Heart right ventricle (tissue), 16 donors: ENCODE measurements at regions not wholly inside any gene's neighbourhood (a gene's known extent, or its start where the extent isn't known, plus 50 kb on each side); places are given as distances from the start of the nearest gene placed in this dataset.

Source experiments
- ATAC-seq, 8 donors: fragments of 200-7000 bp; cut with Tn5 transposase; one replicate each; pipeline ENCODE4 v1.9.1; 2020; ENCODE audit warnings: mild to moderate bottlenecking in 8 of 8, moderate library complexity in 8 of 8, moderate number of reproducible peaks in 1 of 8
- DNase-seq, 2 donors: peaks; one replicate each; pipeline ENCODE4 v3.0.0-alpha.2; 2020
- H3K27ac ChIP-seq, 10 donors: fragments of 200-600 bp; sonication (generic) in 2 of 10; one replicate each; pipeline versions ENCODE4 v1.5.0 to v1.8.0; 2020 to 2022; ENCODE audit warnings: mild to moderate bottlenecking in 3 of 10
- H3K27me3 ChIP-seq, 7 donors: fragments of 200-600 bp; one replicate each; pipeline ENCODE4 v1.8.0; 2021 to 2022; ENCODE audit warnings: mild to moderate bottlenecking in 2 of 7
- H3K36me3 ChIP-seq, 9 donors: fragments of 200-600 bp; sonication (generic) in 1 of 9; one replicate each; pipeline versions ENCODE4 v1.5.0 to v1.8.0; 2020 to 2022; ENCODE audit warnings: mild to moderate bottlenecking in 2 of 9
- H3K4me1 ChIP-seq, 9 donors: fragments of 200-600 bp; sonication (generic) in 1 of 9; one replicate each; pipeline versions ENCODE4 v1.5.0 to v1.8.0; 2020 to 2022; ENCODE audit warnings: mild to moderate bottlenecking in 4 of 9
- H3K4me3 ChIP-seq, 10 donors: fragments of 200-600 bp; sonication (generic) in 2 of 10; one replicate each; pipeline versions ENCODE4 v1.5.0 to v1.8.0; 2020 to 2022; ENCODE audit warnings: mild to moderate bottlenecking in 7 of 10, moderate library complexity in 2 of 10
- H3K9me3 ChIP-seq, 11 donors: fragments of 200-600 bp in 10 of 11; sonication (generic) in 2 of 11; one replicate each; pipeline versions ENCODE4 v1.5.0 to v1.8.0; 2013 to 2022; ENCODE audit warnings: mild to moderate bottlenecking in 2 of 11, control low read depth in 1 of 11, moderate library complexity in 1 of 11
- WGBS, 2 donors: extraction: QIAGEN DNeasy Blood & Tissue Kit; methylation state at CpG; one replicate each; pipeline ENCODE4 v1.1.7; 2013; ENCODE audit warnings: inconsistent platforms in 1 of 2; 5-methylcytosine and 5-hydroxymethylcytosine counted together
- intact Hi-C, 10 donors: fragments of 100-400 bp; cut with DNase I; formaldehyde crosslinking; loops; one replicate each; pipeline versions ENCODE4 v1.11.1 to v1.14.2; 2022
- TF ChIP-seq, protein P1 (sequence below), 9 donors: fragments of 200-600 bp; sonication (generic) in 2 of 9; IDR thresholded peaks; one replicate each; pipeline versions ENCODE4 v1.5.0 to v1.8.0; 2021 to 2022; ENCODE audit warnings: antibody characterized with exemption in 9 of 9, mild to moderate bottlenecking in 5 of 9, moderate library complexity in 1 of 9
- donor health status: Arrhythmogenic right ventricular cardiomyopathy.
- donor health status: ischemic (EF 13 %, LVEDD 7.1; RV severe dilation, severe dysfunction).
- donor health status: healthy with polysubstance abuse.
- donor health status: DM: no; HTN: yes; CAD: no.
- donor health status: DM: no; HTN: no; CAD: no.
- donor health status: ischemic (EF 25% LVEDD 6.9; RV normal size, moderate dysfunction).
- donor health status: ischemic (EF 25% LVEDD 5.7; RV mildly dilated, moderate dysfunction).
- donor health status: healthy.
- donor health status: DM: yes; HTN: yes; CAD: no.
- donor health status: Ischemic cardiomyopathy.
- donor health status: ischemic (EF 35%, LVEDD 5.7; RV mildly dilated, moderate dysfunction).
- donor health status: nonischemic (EF 11% LVEDD 7.7; RV severe dilation, severe dysfunction).
- donor health status: DM: yes; HTN: yes; CAD: no.
- donor health status: PGD.
- donor health status: ischemic (EF 29% LVEDD 5.4; RV normal size, mild dysfunction).
- donor health status: nonischemic (EF 23%, LVEDD 6.1; RV moderate dilation, normal function).

DNA sequence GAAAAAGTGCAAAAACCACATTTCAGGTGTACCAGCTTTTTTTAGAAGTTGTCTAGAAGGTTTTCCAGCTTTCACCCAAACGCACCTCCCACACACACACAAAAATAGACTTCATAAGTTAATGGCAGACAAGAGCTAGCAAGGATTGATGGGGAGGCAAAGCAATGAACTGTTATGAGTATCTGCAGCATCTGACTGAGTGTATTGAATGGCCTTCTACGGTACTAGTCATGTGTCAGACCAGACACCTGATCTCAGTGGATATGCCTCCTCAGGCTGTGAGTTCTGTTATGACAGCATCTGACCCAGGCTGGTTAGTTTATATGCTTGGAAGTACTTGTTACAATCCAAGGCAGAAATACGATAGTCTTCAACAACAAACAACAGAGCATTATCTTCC lies 406.1 kb upstream of the AUTS2 start:
- DNase-seq: no peak
- 88 to 91% methylated on average over 3 of the region's 3 CpGs for WGBS, 2 donors
- H3K27ac ChIP-seq: no peak overlapping the region
- H3K36me3 ChIP-seq: no peaks in the 10 kb centered on the region
- H3K9me3 ChIP-seq: peaks cover 0 to 20% (median 3%) of the 10 kb centered on the region in 11 donors
- H3K27me3 ChIP-seq: no peaks in the 10 kb centered on the region
- peaks cover 0 to 5% (median 0%) of the 10 kb centered on the region in 9 donors for H3K4me1 ChIP-seq
- no peak for ATAC-seq
- TF ChIP-seq, protein P1, sequence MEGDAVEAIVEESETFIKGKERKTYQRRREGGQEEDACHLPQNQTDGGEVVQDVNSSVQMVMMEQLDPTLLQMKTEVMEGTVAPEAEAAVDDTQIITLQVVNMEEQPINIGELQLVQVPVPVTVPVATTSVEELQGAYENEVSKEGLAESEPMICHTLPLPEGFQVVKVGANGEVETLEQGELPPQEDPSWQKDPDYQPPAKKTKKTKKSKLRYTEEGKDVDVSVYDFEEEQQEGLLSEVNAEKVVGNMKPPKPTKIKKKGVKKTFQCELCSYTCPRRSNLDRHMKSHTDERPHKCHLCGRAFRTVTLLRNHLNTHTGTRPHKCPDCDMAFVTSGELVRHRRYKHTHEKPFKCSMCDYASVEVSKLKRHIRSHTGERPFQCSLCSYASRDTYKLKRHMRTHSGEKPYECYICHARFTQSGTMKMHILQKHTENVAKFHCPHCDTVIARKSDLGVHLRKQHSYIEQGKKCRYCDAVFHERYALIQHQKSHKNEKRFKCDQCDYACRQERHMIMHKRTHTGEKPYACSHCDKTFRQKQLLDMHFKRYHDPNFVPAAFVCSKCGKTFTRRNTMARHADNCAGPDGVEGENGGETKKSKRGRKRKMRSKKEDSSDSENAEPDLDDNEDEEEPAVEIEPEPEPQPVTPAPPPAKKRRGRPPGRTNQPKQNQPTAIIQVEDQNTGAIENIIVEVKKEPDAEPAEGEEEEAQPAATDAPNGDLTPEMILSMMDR (IDR thresholded peaks at IDR 0.05): no peak
- intact Hi-C loops: loop anchor here in 1 of 10 donors (2.0 kb wide), 1 partner anchor 623 kb away; no protein-coding TSS in a partner anchor
- no peak overlapping the region for H3K4me3 ChIP-seq

DNA sequence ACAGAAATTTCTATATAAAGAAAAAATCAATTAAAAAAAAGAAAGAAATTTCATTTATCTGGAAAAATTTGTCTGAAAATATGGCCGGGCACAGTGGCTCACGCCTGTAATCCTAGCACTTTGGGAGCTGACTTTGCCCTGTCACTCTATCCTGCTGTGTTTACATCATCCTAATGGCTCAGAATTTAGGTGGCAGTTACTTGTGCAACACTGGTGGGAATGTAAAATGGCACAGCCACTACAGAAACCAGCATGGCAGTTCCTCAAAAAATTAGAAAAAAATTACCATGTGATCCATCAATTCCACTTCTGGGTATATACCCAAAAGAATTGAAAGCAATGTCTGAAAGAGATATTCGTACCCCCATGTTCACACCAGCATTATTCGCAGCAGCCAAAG lies 405.2 kb upstream of the AUTS2 start:
- Histone ChIP-seq H3K27me3 (no peaks in the 10 kb centered on the region), H3K4me1 (peaks cover 0 to 5% (median 0%) of the 10 kb centered on the region in 9 donors), H3K27ac (no peak overlapping the region), H3K4me3 (no peak overlapping the region), H3K36me3 (no peaks in the 10 kb centered on the region), H3K9me3 (peaks cover 0 to 23% (median 3%) of the 10 kb centered on the region in 11 donors)
- intact Hi-C loops: loop anchor here in 1 of 10 donors (2.0 kb wide), 1 partner anchor 622 kb away; no protein-coding TSS in a partner anchor
- TF ChIP-seq, protein P1 (IDR thresholded peaks at IDR 0.05): no peak
- 96 to 97% methylated on average over 4 of the region's 4 CpGs for WGBS, 2 donors
- ATAC-seq (no peak), DNase-seq (no peak)

DNA sequence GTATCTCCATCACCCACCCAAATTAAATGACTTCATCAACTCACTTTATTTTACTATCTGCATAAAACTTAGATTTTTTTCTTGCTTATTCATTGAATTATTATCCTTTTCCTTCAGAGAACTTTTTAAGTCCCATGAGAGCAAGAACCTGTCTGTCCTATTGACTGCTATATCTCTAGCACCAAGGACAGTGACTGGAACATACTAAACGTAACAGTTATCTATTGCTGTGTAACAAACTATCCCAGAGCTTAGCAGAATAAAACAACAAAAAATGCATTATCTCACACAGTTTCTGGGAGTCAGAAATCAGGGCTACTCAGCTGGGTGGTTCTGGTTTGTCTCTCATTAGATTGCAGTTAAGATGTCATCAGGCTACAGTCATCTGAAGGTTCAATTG lies 401.7 kb upstream of the AUTS2 start:
- intact Hi-C loops: no loop called here
- Histone ChIP-seq H3K27me3 (no peaks in the 10 kb centered on the region), H3K4me1 (no peaks in the 10 kb centered on the region), H3K27ac (no peak overlapping the region), H3K36me3 (no peaks in the 10 kb centered on the region), H3K4me3 (no peak overlapping the region), H3K9me3 (peaks cover 0 to 46% (median 16%) of the 10 kb centered on the region in 11 donors)
- DNase-seq: no peak
- TF ChIP-seq, protein P1 (IDR thresholded peaks at IDR 0.05): no peak
- ATAC-seq: no peak
- WGBS, 2 donors: 81 to 85% methylated on average over 1 of the region's 1 CpG

DNA sequence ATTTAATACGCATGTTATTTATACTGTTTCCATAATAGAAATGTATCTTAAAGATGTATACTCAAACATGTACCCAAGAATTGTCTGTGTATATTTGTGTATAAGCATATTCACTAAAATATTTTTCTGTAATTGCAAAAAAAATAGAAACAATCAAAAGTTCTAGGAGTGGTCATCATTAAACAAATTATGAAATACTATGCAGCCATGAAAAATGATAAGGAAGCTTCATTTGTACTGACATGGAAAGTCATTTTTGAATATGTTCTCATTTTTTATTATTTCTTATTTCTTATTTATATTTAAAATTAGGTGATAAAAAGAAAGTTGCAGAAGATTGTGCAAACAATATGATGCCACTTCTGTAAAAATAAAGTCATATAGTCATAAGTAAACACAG lies 400.0 kb upstream of the AUTS2 start:
- Histone ChIP-seq H3K9me3 (peaks cover 0 to 46% (median 16%) of the 10 kb centered on the region in 11 donors), H3K4me3 (no peak overlapping the region), H3K4me1 (no peaks in the 10 kb centered on the region), H3K27ac (no peak overlapping the region), H3K36me3 (no peaks in the 10 kb centered on the region), H3K27me3 (no peaks in the 10 kb centered on the region)
- intact Hi-C loops: no loop called here
- ATAC-seq (no peak), DNase-seq (no peak)
- WGBS, 2 donors: 97 to 100% methylated on average over 1 of the region's 1 CpG
- TF ChIP-seq, protein P1 (IDR thresholded peaks at IDR 0.05): no peak
